Muscle of leg (tissue), 3 donors: ENCODE measurements at regions not wholly inside any gene's neighbourhood (a gene's known extent, or its start where the extent isn't known, plus 50 kb on each side); places are given as distances from the start of the nearest gene placed in this dataset.
"Not testable (repeated sequence)": the region's sequence is repeated elsewhere in the genome, so short reads cannot be mapped to it uniquely, and the experiment has no call there.

Source experiments
- DNase-seq: peaks from one replicate; pipeline ENCODE4 v3.0.0; 2013
- H3K27ac ChIP-seq: one replicate; pipeline ENCODE4 v1.5.1; 2013; ENCODE audit warnings: mild to moderate bottlenecking, low read length, control low read depth
- H3K27me3 ChIP-seq: one replicate; pipeline ENCODE4 v1.6.1; 2013; ENCODE audit warnings: low read length; ENCODE audit not compliant: control insufficient read depth, insufficient read depth
- H3K36me3 ChIP-seq: one replicate; pipeline ENCODE4 v1.6.1; 2013; ENCODE audit warnings: low read length; ENCODE audit not compliant: control insufficient read depth, insufficient read depth
- H3K4me1 ChIP-seq: one replicate; pipeline ENCODE4 v1.6.1; 2013; ENCODE audit warnings: low read length; ENCODE audit not compliant: control insufficient read depth, insufficient read depth
- H3K4me3 ChIP-seq: one replicate; pipeline ENCODE4 v1.5.1; 2013; ENCODE audit warnings: low read length, control low read depth
- H3K9me3 ChIP-seq: replicated peaks from 2 replicates; pipeline ENCODE4 v1.6.1; 2013; ENCODE audit warnings: low read depth, low read length; ENCODE audit not compliant: control insufficient read depth
- WGBS: methylation state at CpG from one replicate; pipeline ENCODE4 v1.1.5; 2013; ENCODE audit warnings: missing lambda C conversion rate; ENCODE audit not compliant: insufficient coverage; 5-methylcytosine and 5-hydroxymethylcytosine counted together

GRCh38 chr11:10979529-10979928, 121.7 kb upstream of the ZBED5 start:
- no peaks in the 10 kb centered on the region for H3K4me1 ChIP-seq
- no peaks in the 10 kb centered on the region for H3K9me3 ChIP-seq
- H3K36me3 ChIP-seq, result no peaks in the 10 kb centered on the region
- no CpG with 5 or more reads among the region's 3 CpGs for WGBS
- H3K4me3 ChIP-seq, result no peak overlapping the region
- no peak overlapping the region for H3K27ac ChIP-seq
- peak; percentile 29 for DNase-seq
- no peaks in the 10 kb centered on the region for H3K27me3 ChIP-seq

GRCh38 chr11:10978198-10978597, 120.3 kb upstream of the ZBED5 start:
- Histone ChIP-seq H3K4me1 (no peaks in the 10 kb centered on the region), H3K27ac (no peak overlapping the region), H3K4me3 (no peak overlapping the region), H3K36me3 (no peaks in the 10 kb centered on the region), H3K27me3 (no peaks in the 10 kb centered on the region), H3K9me3 (no peaks in the 10 kb centered on the region)
- no peak for DNase-seq
- no CpG with 5 or more reads among the region's 1 CpG for WGBS

GRCh38 chr11:10975287-10975721, 117.5 kb upstream of the ZBED5 start:
- Histone ChIP-seq H3K9me3 (no peaks in the 10 kb centered on the region), H3K27ac (no peak overlapping the region), H3K4me3 (no peak overlapping the region), H3K4me1 (no peaks in the 10 kb centered on the region), H3K36me3 (no peaks in the 10 kb centered on the region), H3K27me3 (no peaks in the 10 kb centered on the region)
- peak; percentile 32 for DNase-seq
- WGBS, result no CpG with 5 or more reads among the region's 2 CpGs

- Histone ChIP-seq H3K9me3 (no peaks in the 10 kb centered on the region), H3K27ac (no peak overlapping the region)
- WGBS, result 63% methylated on average over 1 of the region's 1 CpG
Observed at GRCh38 chr11:10973416-10973815, 115.6 kb upstream of the ZBED5 start.

GRCh38 chr11:10970926-10971325, 113.1 kb upstream of the ZBED5 start:
- H3K27ac ChIP-seq, result no peak overlapping the region
- H3K4me1 ChIP-seq, result no peaks in the 10 kb centered on the region
- no peaks in the 10 kb centered on the region for H3K27me3 ChIP-seq
- H3K4me3 ChIP-seq, result no peak overlapping the region
- WGBS, result 60% methylated on average over 1 of the region's 3 CpGs
- no peaks in the 10 kb centered on the region for H3K9me3 ChIP-seq
- DNase-seq, result peak; percentile 60
- no peaks in the 10 kb centered on the region for H3K36me3 ChIP-seq

More at GRCh38 chr11:10973416-10973815, 115.6 kb upstream of the ZBED5 start:
- Histone ChIP-seq H3K4me1 (no peaks in the 10 kb centered on the region), H3K27me3 (no peaks in the 10 kb centered on the region), H3K36me3 (no peaks in the 10 kb centered on the region), H3K4me3 (no peak overlapping the region)
- no peak for DNase-seq

GRCh38 chr11:10969387-10969786, 111.5 kb upstream of the ZBED5 start:
- no CpG with 5 or more reads among the region's 2 CpGs for WGBS
- Histone ChIP-seq H3K27ac (no peak overlapping the region), H3K36me3 (no peaks in the 10 kb centered on the region), H3K27me3 (no peaks in the 10 kb centered on the region), H3K9me3 (no peaks in the 10 kb centered on the region), H3K4me3 (no peak overlapping the region), H3K4me1 (no peaks in the 10 kb centered on the region)
- DNase-seq, result no peak

- WGBS, result 40% methylated on average over 1 of the region's 1 CpG
- H3K36me3 ChIP-seq, H3K4me1 ChIP-seq: not testable (repeated sequence)
Observed at GRCh38 chr11:10956884-10957283, 99.0 kb upstream of the ZBED5 start.

GRCh38 chr11:10955616-10956015, 97.8 kb upstream of the ZBED5 start:
- Histone ChIP-seq H3K27ac (no peak overlapping the region), H3K4me3 (no peak overlapping the region), H3K4me1 (no peaks in the 10 kb centered on the region), H3K36me3 (no peaks in the 10 kb centered on the region), H3K9me3 (peaks cover 2% of the 10 kb centered on the region), H3K27me3 (peaks cover 3% of the 10 kb centered on the region)
- WGBS, result no CpG with 5 or more reads among the region's 1 CpG
- DNase-seq, result no peak

More at GRCh38 chr11:10956884-10957283, 99.0 kb upstream of the ZBED5 start:
- H3K4me3 ChIP-seq, H3K9me3 ChIP-seq, DNase-seq, H3K27me3 ChIP-seq, H3K27ac ChIP-seq: not testable (repeated sequence)

GRCh38 chr11:10954184-10954583, 96.3 kb upstream of the ZBED5 start:
- Histone ChIP-seq H3K4me3 (no peak overlapping the region), H3K9me3 (peaks cover 2% of the 10 kb centered on the region), H3K27me3 (peaks cover 3% of the 10 kb centered on the region), H3K27ac (no peak overlapping the region), H3K36me3 (no peaks in the 10 kb centered on the region), H3K4me1 (no peaks in the 10 kb centered on the region)
- no CpG with 5 or more reads among the region's 3 CpGs for WGBS
- no peak for DNase-seq

GRCh38 chr11:10952872-10953271, 95.0 kb upstream of the ZBED5 start:
- WGBS, result no CpG with 5 or more reads among the region's 1 CpG
- H3K36me3 ChIP-seq, result no peaks in the 10 kb centered on the region
- no peak for DNase-seq
- no peaks in the 10 kb centered on the region for H3K9me3 ChIP-seq
- H3K27me3 ChIP-seq, result peaks cover 3% of the 10 kb centered on the region
- H3K4me1 ChIP-seq, result no peaks in the 10 kb centered on the region
- H3K4me3 ChIP-seq, result no peak overlapping the region
- H3K27ac ChIP-seq, result no peak overlapping the region

GRCh38 chr11:10947935-10948334, 90.1 kb upstream of the ZBED5 start:
- DNase-seq, H3K27ac ChIP-seq, H3K4me1 ChIP-seq, H3K36me3 ChIP-seq, H3K27me3 ChIP-seq, H3K4me3 ChIP-seq, H3K9me3 ChIP-seq: not testable (repeated sequence)
- WGBS, result no CpG with 5 or more reads among the region's 1 CpG
